ENCODE measurements at regions not wholly inside any gene's neighbourhood (a gene's known extent, or its start where the extent isn't known, plus 50 kb on each side); places are given as distances from the start of the nearest gene placed in this dataset.

DNA sequence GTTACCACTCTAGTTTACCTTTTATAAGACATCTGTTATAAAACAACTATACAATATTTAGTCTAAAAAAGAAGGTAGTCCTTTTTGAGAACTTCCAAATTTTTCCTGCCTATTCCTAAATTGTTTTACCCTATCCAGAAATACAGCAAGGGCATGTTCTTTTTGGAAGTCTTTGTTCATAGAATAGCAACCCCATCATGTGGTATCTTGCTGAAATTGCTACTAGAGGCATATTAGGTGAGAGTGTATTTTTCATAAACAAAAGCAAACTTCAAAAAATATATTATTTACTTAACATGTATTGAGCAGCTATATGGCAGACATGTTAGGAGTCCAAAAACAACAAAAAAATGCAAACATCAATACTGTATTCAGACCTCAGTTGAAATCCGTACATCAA is 371.8 kb upstream of the NRSN1 start:
- Histone ChIP-seq H3K4me1 (ENCODE audit: control insufficient read depth in 1 of 2, insufficient read depth in 2 of 2, low read length in 2 of 2) (no peaks in the 10 kb centered on the region), H3K27me3 (ENCODE audit: insufficient read depth, low read length) (no peaks in the 10 kb centered on the region), H3K9ac (ENCODE audit: low read length) (no peak overlapping the region), H3K9me3 (ENCODE audit: control insufficient read depth in 1 of 2, insufficient read depth in 1 of 2, low read depth in 1 of 2, low read length in 2 of 2) (peaks cover 0 to 6% of the 10 kb centered on the region in 2 experiments; a peak in 2 of 4 replicates), H4K20me1 (ENCODE audit: insufficient read depth) (no peaks in the 10 kb centered on the region), H3K79me2 (ENCODE audit: insufficient read depth, low read length) (no peaks in the 10 kb centered on the region), H3K4me2 (ENCODE audit: low read length) (no peak overlapping the region), H3K4me3 (replicated peaks in 1 of 2; ENCODE audit: low read depth in 1 of 2, low read length in 2 of 2) (no peak overlapping the region), H3K36me3 (ENCODE audit: control insufficient read depth in 1 of 2, insufficient read depth in 2 of 2, low read length in 2 of 2) (no peaks in the 10 kb centered on the region), H3K9me2 (ENCODE audit: insufficient read depth) (no peaks in the 10 kb centered on the region), H3K27ac (ENCODE audit: low read depth, low read length) (no peak overlapping the region), H2AFZ (ENCODE audit: low read depth, low read length, poor library complexity, severe bottlenecking) (no peak overlapping the region)
- POLR2A ChIA-PET = no interaction called here
- RAD21 ChIA-PET (ENCODE audit: low non-redundant PET in 1 of 2, low total read pairs in 2 of 2, uncharacterized antibody in 2 of 2, unreplicated experiment in 2 of 2) = no interaction called here
- no peak for ATAC-seq
- BruUV-seq (replicated peaks) = no TSS peak
- CTCF ChIA-PET = no interaction called here
- intact Hi-C loops (cut with micrococcal nuclease) = no loop called here
- DNase-seq (ENCODE audit: low read depth, low spot score) = no peak
- TF ChIP-seq RAD21 (IDR thresholded peaks at IDR 0.05; ENCODE audit: low read depth) (peak; percentile 11; the same call in 1 of the 2 replicates), EZH2phosphoT487 (IDR thresholded peaks at IDR 0.05; ENCODE audit: borderline replicate concordance) (no peak), EZH2 (IDR thresholded peaks at IDR 0.05) (no peak), JUND (IDR thresholded peaks at IDR 0.05) (no peak)
- TF ChIP-seq, protein P1, sequence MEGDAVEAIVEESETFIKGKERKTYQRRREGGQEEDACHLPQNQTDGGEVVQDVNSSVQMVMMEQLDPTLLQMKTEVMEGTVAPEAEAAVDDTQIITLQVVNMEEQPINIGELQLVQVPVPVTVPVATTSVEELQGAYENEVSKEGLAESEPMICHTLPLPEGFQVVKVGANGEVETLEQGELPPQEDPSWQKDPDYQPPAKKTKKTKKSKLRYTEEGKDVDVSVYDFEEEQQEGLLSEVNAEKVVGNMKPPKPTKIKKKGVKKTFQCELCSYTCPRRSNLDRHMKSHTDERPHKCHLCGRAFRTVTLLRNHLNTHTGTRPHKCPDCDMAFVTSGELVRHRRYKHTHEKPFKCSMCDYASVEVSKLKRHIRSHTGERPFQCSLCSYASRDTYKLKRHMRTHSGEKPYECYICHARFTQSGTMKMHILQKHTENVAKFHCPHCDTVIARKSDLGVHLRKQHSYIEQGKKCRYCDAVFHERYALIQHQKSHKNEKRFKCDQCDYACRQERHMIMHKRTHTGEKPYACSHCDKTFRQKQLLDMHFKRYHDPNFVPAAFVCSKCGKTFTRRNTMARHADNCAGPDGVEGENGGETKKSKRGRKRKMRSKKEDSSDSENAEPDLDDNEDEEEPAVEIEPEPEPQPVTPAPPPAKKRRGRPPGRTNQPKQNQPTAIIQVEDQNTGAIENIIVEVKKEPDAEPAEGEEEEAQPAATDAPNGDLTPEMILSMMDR (IDR thresholded peaks at IDR 0.05 in 2 of 3, conservative IDR thresholded peaks at IDR 0.05 in 1 of 3; ENCODE audit: borderline replicate concordance in 1 of 3, insufficient read depth in 1 of 3, low read depth in 2 of 3, low read length in 2 of 3) = peak in 1 of 3 experiments; percentile 5; a peak in 1 of 6 replicates
- TF ChIP-seq, protein P2, sequence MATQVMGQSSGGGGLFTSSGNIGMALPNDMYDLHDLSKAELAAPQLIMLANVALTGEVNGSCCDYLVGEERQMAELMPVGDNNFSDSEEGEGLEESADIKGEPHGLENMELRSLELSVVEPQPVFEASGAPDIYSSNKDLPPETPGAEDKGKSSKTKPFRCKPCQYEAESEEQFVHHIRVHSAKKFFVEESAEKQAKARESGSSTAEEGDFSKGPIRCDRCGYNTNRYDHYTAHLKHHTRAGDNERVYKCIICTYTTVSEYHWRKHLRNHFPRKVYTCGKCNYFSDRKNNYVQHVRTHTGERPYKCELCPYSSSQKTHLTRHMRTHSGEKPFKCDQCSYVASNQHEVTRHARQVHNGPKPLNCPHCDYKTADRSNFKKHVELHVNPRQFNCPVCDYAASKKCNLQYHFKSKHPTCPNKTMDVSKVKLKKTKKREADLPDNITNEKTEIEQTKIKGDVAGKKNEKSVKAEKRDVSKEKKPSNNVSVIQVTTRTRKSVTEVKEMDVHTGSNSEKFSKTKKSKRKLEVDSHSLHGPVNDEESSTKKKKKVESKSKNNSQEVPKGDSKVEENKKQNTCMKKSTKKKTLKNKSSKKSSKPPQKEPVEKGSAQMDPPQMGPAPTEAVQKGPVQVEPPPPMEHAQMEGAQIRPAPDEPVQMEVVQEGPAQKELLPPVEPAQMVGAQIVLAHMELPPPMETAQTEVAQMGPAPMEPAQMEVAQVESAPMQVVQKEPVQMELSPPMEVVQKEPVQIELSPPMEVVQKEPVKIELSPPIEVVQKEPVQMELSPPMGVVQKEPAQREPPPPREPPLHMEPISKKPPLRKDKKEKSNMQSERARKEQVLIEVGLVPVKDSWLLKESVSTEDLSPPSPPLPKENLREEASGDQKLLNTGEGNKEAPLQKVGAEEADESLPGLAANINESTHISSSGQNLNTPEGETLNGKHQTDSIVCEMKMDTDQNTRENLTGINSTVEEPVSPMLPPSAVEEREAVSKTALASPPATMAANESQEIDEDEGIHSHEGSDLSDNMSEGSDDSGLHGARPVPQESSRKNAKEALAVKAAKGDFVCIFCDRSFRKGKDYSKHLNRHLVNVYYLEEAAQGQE (IDR thresholded peaks at IDR 0.05; ENCODE audit: low read depth) = no peak
- TF ChIP-seq, protein P3, sequence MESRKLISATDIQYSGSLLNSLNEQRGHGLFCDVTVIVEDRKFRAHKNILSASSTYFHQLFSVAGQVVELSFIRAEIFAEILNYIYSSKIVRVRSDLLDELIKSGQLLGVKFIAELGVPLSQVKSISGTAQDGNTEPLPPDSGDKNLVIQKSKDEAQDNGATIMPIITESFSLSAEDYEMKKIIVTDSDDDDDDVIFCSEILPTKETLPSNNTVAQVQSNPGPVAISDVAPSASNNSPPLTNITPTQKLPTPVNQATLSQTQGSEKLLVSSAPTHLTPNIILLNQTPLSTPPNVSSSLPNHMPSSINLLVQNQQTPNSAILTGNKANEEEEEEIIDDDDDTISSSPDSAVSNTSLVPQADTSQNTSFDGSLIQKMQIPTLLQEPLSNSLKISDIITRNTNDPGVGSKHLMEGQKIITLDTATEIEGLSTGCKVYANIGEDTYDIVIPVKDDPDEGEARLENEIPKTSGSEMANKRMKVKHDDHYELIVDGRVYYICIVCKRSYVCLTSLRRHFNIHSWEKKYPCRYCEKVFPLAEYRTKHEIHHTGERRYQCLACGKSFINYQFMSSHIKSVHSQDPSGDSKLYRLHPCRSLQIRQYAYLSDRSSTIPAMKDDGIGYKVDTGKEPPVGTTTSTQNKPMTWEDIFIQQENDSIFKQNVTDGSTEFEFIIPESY (IDR thresholded peaks at IDR 0.05; ENCODE audit: extremely low read depth, insufficient replicate concordance, low read length) = no peak
- TF ChIP-seq, protein P4, sequence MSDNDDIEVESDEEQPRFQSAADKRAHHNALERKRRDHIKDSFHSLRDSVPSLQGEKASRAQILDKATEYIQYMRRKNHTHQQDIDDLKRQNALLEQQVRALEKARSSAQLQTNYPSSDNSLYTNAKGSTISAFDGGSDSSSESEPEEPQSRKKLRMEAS (IDR thresholded peaks at IDR 0.05) = no peak
